ENCODE measurements at regions not wholly inside any gene's neighbourhood (a gene's known extent, or its start where the extent isn't known, plus 50 kb on each side); places are given as distances from the start of the nearest gene placed in this dataset.

GRCh38 chr17:69907132-69907847, 167.7 kb upstream of the KCNJ16 start:
- DNase-seq = no peak

GRCh38 chr17:69908626-69909368, 166.2 kb upstream of the KCNJ16 start:
- DNase-seq = no peak

- no peak for DNase-seq
Measured at GRCh38 chr17:69909389-69909788, 165.6 kb upstream of the KCNJ16 start.

GRCh38 chr17:69912805-69913204, 162.2 kb upstream of the KCNJ16 start:
- no peak for DNase-seq

GRCh38 chr17:69913216-69913615, 161.8 kb upstream of the KCNJ16 start:
- no peak for DNase-seq

- no peak for DNase-seq
Measured at GRCh38 chr17:69913616-69914015, 161.4 kb upstream of the KCNJ16 start.

GRCh38 chr17:69914520-69914919, 160.5 kb upstream of the KCNJ16 start:
- no peak for DNase-seq

- no peak for DNase-seq
Measured at GRCh38 chr17:69916761-69917160, 158.3 kb upstream of the KCNJ16 start.

- no peak for DNase-seq
Measured at GRCh38 chr17:69918164-69918563, 156.9 kb upstream of the KCNJ16 start.

- DNase-seq = no peak
Measured at GRCh38 chr17:69919789-69920188, 155.2 kb upstream of the KCNJ16 start.

- no peak for DNase-seq
Measured at GRCh38 chr17:69921046-69921445, 154.0 kb upstream of the KCNJ16 start.

- DNase-seq = peak; percentile 66
Measured at GRCh38 chr17:69928611-69929010, 146.4 kb upstream of the KCNJ16 start.

GRCh38 chr17:69936996-69937395, 138.0 kb upstream of the KCNJ16 start:
- no peak for DNase-seq

GRCh38 chr17:69943058-69943457, 132.0 kb upstream of the KCNJ16 start:
- no peak for DNase-seq

- DNase-seq = no peak
Measured at GRCh38 chr17:69944406-69944805, 130.6 kb upstream of the KCNJ16 start.

GRCh38 chr17:69945698-69946185, 129.3 kb upstream of the KCNJ16 start:
- DNase-seq = no peak

GRCh38 chr17:69947027-69947759, 127.8 kb upstream of the KCNJ16 start:
- DNase-seq = no peak

- DNase-seq = no peak
Measured at GRCh38 chr17:69948406-69948805, 126.6 kb upstream of the KCNJ16 start.

- no peak for DNase-seq
Measured at GRCh38 chr17:69949496-69949895, 125.5 kb upstream of the KCNJ16 start.

GRCh38 chr17:69949973-69950695, 124.9 kb upstream of the KCNJ16 start:
- no peak for DNase-seq

- no peak for DNase-seq
Measured at GRCh38 chr17:69950701-69951418, 124.2 kb upstream of the KCNJ16 start.

All from dermis blood vessel endothelial cell (primary cell).